GM12878 (cell line): ENCODE measurements at regions not wholly inside any gene's neighbourhood (a gene's known extent, or its start where the extent isn't known, plus 50 kb on each side); places are given as distances from the start of the nearest gene placed in this dataset.

ENCODE experiments used
- ATAC-seq: fragments of 200-7000 bp; cut with Tn5 transposase; 3 replicates; pipeline ENCODE4 v1.9.1; 2020; ENCODE audit warnings: mild to moderate bottlenecking, moderate library complexity
- BruUV-seq: library from RNA; stranded (reverse); fragments of 400-500 nt; replicated peaks from 2 replicates; lab custom pipeline; 2021; lab: Mats Ljungman, UMichigan
- CTCF ChIA-PET: fragments of 300-600 bp; sonication (Branson Sonifier 250); formaldehyde crosslinking; extraction: SDS; loops from one replicate; lab custom pipeline; 2021; ENCODE audit warnings: inconsistent platforms; lab: Yijun Ruan, JAX
- POLR2A ChIA-PET: fragments of 350-600 bp; formaldehyde crosslinking; extraction: SDS; loops from one replicate; lab custom pipeline; 2021; ENCODE audit warnings: inconsistent platforms; lab: Charles Lee
- RAD21 ChIA-PET: fragments of 300-600 bp; sonication (Branson Sonifier 250); formaldehyde crosslinking; loops from one replicate; lab custom pipeline; 2023; ENCODE audit warnings: antibody characterized with exemption; ENCODE audit not compliant: unreplicated experiment; lab: Charles Lee
- SMC1A ChIA-PET: fragments of 300-600 bp; sonication (Branson Sonifier 250); formaldehyde crosslinking; loops from one replicate; lab custom pipeline; 2023; ENCODE audit not compliant: unreplicated experiment, uncharacterized antibody; lab: Charles Lee
- DNase-seq: peaks from one replicate; pipeline ENCODE4 v3.0.0-alpha.2; 2011; ENCODE audit warnings: low read depth, low spot score
- FAIRE-seq: peaks from 3 replicates; lab custom pipeline; 2011; peaks lifted over from hg19 to GRCh38; lab: Jason Lieb, UNC
- H2AFZ ChIP-seq: 2 replicates; pipeline ENCODE4 v1.6.0; 2011; ENCODE audit warnings: low read depth, low read length, control low read depth; ENCODE audit not compliant: control insufficient read depth
- H3K27ac ChIP-seq: 2 replicates; pipeline ENCODE4 v1.5.1; 2011; ENCODE audit warnings: control low read depth; ENCODE audit not compliant: control insufficient read depth, insufficient read depth
- H3K27me3 ChIP-seq, 2 experiments: replicated peaks in 1 of 2; 2 replicates each; pipeline versions ENCODE4 v1.6.0 to v1.6.1; 2011; ENCODE audit warnings: low read length in 1 of 2; ENCODE audit not compliant: control insufficient read depth in 2 of 2, insufficient read depth in 2 of 2
- H3K36me3 ChIP-seq, 2 experiments: 2 replicates each; pipeline ENCODE4 v1.5.1; 2011; ENCODE audit warnings: low read length in 1 of 2; ENCODE audit not compliant: control insufficient read depth in 2 of 2, insufficient read depth in 2 of 2
- H3K4me1 ChIP-seq: 2 replicates; pipeline ENCODE4 v1.6.1; 2011; ENCODE audit warnings: mild to moderate bottlenecking, low read length, moderate library complexity, mixed read lengths; ENCODE audit not compliant: control insufficient read depth, insufficient read depth
- H3K4me2 ChIP-seq: 2 replicates; pipeline ENCODE4 v1.6.0; 2011; ENCODE audit warnings: control low read depth; ENCODE audit not compliant: control insufficient read depth, insufficient read depth
- H3K4me3 ChIP-seq: fragments of 200-600 bp; sonication (generic); 2 replicates; pipeline ENCODE4 v1.5.1; 2016
- H3K79me2 ChIP-seq: 2 replicates; pipeline ENCODE4 v1.6.0; 2011; ENCODE audit warnings: low read length; ENCODE audit not compliant: control insufficient read depth, insufficient read depth
- H3K9ac ChIP-seq: 2 replicates; pipeline ENCODE4 v1.8.0; 2011; ENCODE audit warnings: low read length, control low read depth, mixed read lengths; ENCODE audit not compliant: control insufficient read depth, insufficient read depth
- H3K9me3 ChIP-seq: replicated peaks from 3 replicates; pipeline ENCODE4 v1.5.1; 2011; ENCODE audit warnings: mild to moderate bottlenecking, low read length; ENCODE audit not compliant: control insufficient read depth, insufficient read depth
- H4K20me1 ChIP-seq: 2 replicates; pipeline ENCODE4 v1.6.0; 2011; ENCODE audit not compliant: control insufficient read depth, insufficient read depth
- ATF3 ChIP-seq: IDR thresholded peaks from 2 replicates; pipeline ENCODE4 v1.6.1; 2011; ENCODE audit warnings: low read depth, mild to moderate bottlenecking, low read length, moderate library complexity, borderline replicate concordance; ENCODE audit errors: extremely low read depth
- BCL11A ChIP-seq: IDR thresholded peaks from 2 replicates; pipeline ENCODE4 v1.6.1; 2011; ENCODE audit warnings: low read depth, low read length
- BMI1 ChIP-seq: fragments of 450-650 bp; IDR thresholded peaks from 2 replicates; pipeline ENCODE4 v1.6.1; 2016; ENCODE audit warnings: mild to moderate bottlenecking, moderate library complexity, borderline replicate concordance
- CHD2 ChIP-seq: IDR thresholded peaks from 2 replicates; pipeline ENCODE4 v1.6.1; 2011; ENCODE audit warnings: low read depth, low read length, improper control_type of control experiment, borderline replicate concordance
- CREM ChIP-seq: IDR thresholded peaks from 2 replicates; pipeline ENCODE4 v1.6.1; 2014; ENCODE audit warnings: antibody characterized with exemption, low read depth
- DPF2 ChIP-seq: fragments of 450-650 bp; IDR thresholded peaks from 2 replicates; pipeline ENCODE4 v1.6.1; 2017; ENCODE audit warnings: mild to moderate bottlenecking
- GATAD2B ChIP-seq: fragments of 450-650 bp; conservative IDR thresholded peaks from 2 replicates; pipeline ENCODE4 v1.6.1; 2017; ENCODE audit warnings: low read depth, mild to moderate bottlenecking, moderate library complexity
- IKZF2 ChIP-seq, 2 experiments: fragments of 450-650 bp; IDR thresholded peaks; 2 replicates each; pipeline ENCODE4 v1.6.1; 2017; ENCODE audit warnings: mild to moderate bottlenecking in 2 of 2, moderate library complexity in 2 of 2
- NFYA ChIP-seq: IDR thresholded peaks from 2 replicates; pipeline ENCODE4 v1.6.1; 2011; ENCODE audit warnings: low read depth, mild to moderate bottlenecking, low read length, improper control_type of control experiment, borderline replicate concordance
- NKRF ChIP-seq: fragments of 450-650 bp; conservative IDR thresholded peaks from 2 replicates; pipeline ENCODE4 v1.6.1; 2017; ENCODE audit warnings: mild to moderate bottlenecking, moderate library complexity
- POLR2AphosphoS5 ChIP-seq: IDR thresholded peaks from 2 replicates; pipeline ENCODE4 v1.6.1; 2011; ENCODE audit warnings: mild to moderate bottlenecking, low read length, inconsistent platforms
- SREBF2 ChIP-seq: IDR thresholded peaks from 2 replicates; pipeline ENCODE4 v1.6.1; 2012; ENCODE audit warnings: mild to moderate bottlenecking, low read length
- WGBS: methylation state at CpG from one replicate; pipeline ENCODE4 v1.1.6; 2016; ENCODE audit warnings: low lambda C conversion rate; ENCODE audit not compliant: insufficient replicate concordance, insufficient coverage; ENCODE audit errors: missing lambda C conversion rate; 5-methylcytosine and 5-hydroxymethylcytosine counted together
- in situ Hi-C: fragments of 300-500 bp; cut with MboI; formaldehyde crosslinking; loops from 9 replicates; pipeline ENCODE4 v1.14.3; 2018; ENCODE audit warnings: mixed read lengths
- intact Hi-C: fragments of 100-400 bp; cut with micrococcal nuclease; formaldehyde crosslinking; loops from one replicate; pipeline ENCODE4 v1.14.2; 2022; ENCODE audit not compliant: unreplicated experiment

- ATAC-seq (no peak), DNase-seq (no peak), FAIRE-seq (no peak)
- no TSS peak for BruUV-seq
- no peak for TF ChIP-seq ATF3
- H3K4me3 ChIP-seq, result peak overlapping the region; percentile 59; the same call in 1 of the 2 replicates
- no peaks in the 10 kb centered on the region for H3K27me3 ChIP-seq
- SMC1A ChIA-PET, result interaction anchor here (0.7 to 3.3 kb wide), 17 partner anchors 10 to 268 kb away, joined by 3 to 13 read pairs (median 4); partner anchors contain the start of gene ARHGAP18
- no peaks in the 10 kb centered on the region for H3K36me3 ChIP-seq
- no peak overlapping the region for H2AFZ ChIP-seq
- in situ Hi-C loops, result no loop called here
- intact Hi-C loops, result loop anchor here (5.0 kb wide), 1 partner anchor 169 kb away; no protein-coding TSS in a partner anchor
- H3K4me1 ChIP-seq, result no peaks in the 10 kb centered on the region
- POLR2A ChIA-PET, result interaction anchor here (0.6 to 0.8 kb wide), 3 partner anchors 8 to 58 kb away, joined by 3 to 4 read pairs (median 3); partner anchors contain the start of gene ARHGAP18
- H3K79me2 ChIP-seq, result no peaks in the 10 kb centered on the region
- 87% methylated on average over 11 of the region's 11 CpGs for WGBS
- no peaks in the 10 kb centered on the region for H4K20me1 ChIP-seq
- H3K27ac ChIP-seq, result no peak overlapping the region
- H3K9ac ChIP-seq, result no peak overlapping the region
- H3K4me2 ChIP-seq, result no peak overlapping the region
- CTCF ChIA-PET, result interaction anchor here (0.6 to 2.9 kb wide), 12 partner anchors 8 to 389 kb away, joined by 3 to 20 read pairs (median 5); no protein-coding TSS in a partner anchor
- H3K9me3 ChIP-seq, result no peaks in the 10 kb centered on the region
- RAD21 ChIA-PET, result interaction anchor here (0.8 to 1.9 kb wide), 7 partner anchors 18 to 269 kb away, joined by 3 to 8 read pairs (median 3); no protein-coding TSS in a partner anchor
Observed at GRCh38 chr6:129767776-129768485, 58.0 kb upstream of the ARHGAP18 start.

GRCh38 chr6:129766959-129767728 lies 57.2 kb upstream of the ARHGAP18 start:
- no peak overlapping the region for H3K9ac ChIP-seq
- H3K4me1 ChIP-seq, result no peaks in the 10 kb centered on the region
- ChIA-PET POLR2A (interaction anchor here (0.6 kb wide), 1 partner anchor 57 kb away, joined by 3 read pairs; the partner anchor contains the start of gene ARHGAP18), SMC1A (interaction anchor here (0.7 to 3.3 kb wide), 19 partner anchors 9 to 272 kb away, joined by 3 to 13 read pairs (median 3); partner anchors contain the start of gene ARHGAP18), RAD21 (interaction anchor here (0.5 to 1.9 kb wide), 6 partner anchors 17 to 169 kb away, joined by 3 to 8 read pairs (median 4); no protein-coding TSS in a partner anchor), CTCF (interaction anchor here (0.7 to 2.9 kb wide), 10 partner anchors 8 to 233 kb away, joined by 3 to 20 read pairs (median 6); no protein-coding TSS in a partner anchor)
- no TSS peak for BruUV-seq
- no peaks in the 10 kb centered on the region for H3K9me3 ChIP-seq
- in situ Hi-C loops, result no loop called here
- peak overlapping the region; percentile 59 for H3K4me3 ChIP-seq
- 2% methylated on average over 31 of the region's 36 CpGs for WGBS
- H4K20me1 ChIP-seq, result no peaks in the 10 kb centered on the region
- no peak for DNase-seq
- H3K36me3 ChIP-seq, result no peaks in the 10 kb centered on the region
- peak; percentile 90 for ATAC-seq
- intact Hi-C loops, result loop anchor here (5.0 kb wide), 1 partner anchor 170 kb away; no protein-coding TSS in a partner anchor
- H3K27ac ChIP-seq, result no peak overlapping the region
- H3K79me2 ChIP-seq, result no peaks in the 10 kb centered on the region
- no peak for FAIRE-seq
- H3K27me3 ChIP-seq, result no peaks in the 10 kb centered on the region
- peak overlapping the region; percentile 15 for H2AFZ ChIP-seq
- peak overlapping the region; percentile 67 for H3K4me2 ChIP-seq
- TF ChIP-seq POLR2AphosphoS5, result no peak
- 0 out of 2 replicates have a peak, but pooled peaks have one; percentile 65 for TF ChIP-seq GATAD2B
- TF ChIP-seq CHD2, result no peak
- TF ChIP-seq SREBF2, result no peak
- no peak for TF ChIP-seq NKRF
- peak; percentile 69 for TF ChIP-seq DPF2
- TF ChIP-seq NFYA, result no peak
- peak; percentile 55; the same call in 1 of the 2 replicates for TF ChIP-seq CREM
- peak; percentile 53; the same call in 1 of the 2 replicates for TF ChIP-seq BCL11A
- peak; percentile 23; the same call in 1 of the 2 replicates for TF ChIP-seq BMI1
- peak; percentile 22 to 51; a peak in 2 of 4 replicates for TF ChIP-seq IKZF2 (IDR thresholded peaks at IDR 0.05)
